Stimulated activated CD8-positive, alpha-beta memory T cell treated with anti-CD3 and anti-CD28 coated beads, Interleukin-4, amount 100 ng/mL, for 24 hours (primary cell): ENCODE measurements at regions not wholly inside any gene's neighbourhood (a gene's known extent, or its start where the extent isn't known, plus 50 kb on each side); places are given as distances from the start of the nearest gene placed in this dataset.
"Not testable (repeated sequence)": the region's sequence is repeated elsewhere in the genome, so short reads cannot be mapped to it uniquely, and the experiment has no call there.

ENCODE experiments used
- DNase-seq: peaks from one replicate; pipeline ENCODE4 v3.0.0-alpha.2; 2020; ENCODE audit warnings: low read depth

DNA sequence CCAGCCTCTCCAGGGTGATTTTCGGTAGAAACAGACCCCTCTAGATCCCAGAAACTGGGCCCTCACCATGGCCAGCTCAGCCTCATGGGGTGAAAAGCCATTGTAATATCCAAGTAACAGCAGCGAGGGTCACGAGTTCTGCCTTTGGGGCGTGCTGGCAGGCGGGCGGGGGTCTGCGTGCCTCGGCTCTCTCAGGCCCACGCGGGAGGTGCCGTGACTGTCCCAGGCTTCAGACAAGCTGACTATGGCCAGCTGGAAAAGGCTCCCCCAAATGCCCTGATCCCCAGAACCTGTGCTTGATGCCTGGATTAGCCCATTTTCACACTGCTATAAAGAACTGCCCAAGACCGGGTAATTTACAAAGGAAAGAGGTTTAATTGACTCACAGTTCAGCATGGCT lies 160.2 kb downstream of the LAT start:
- not testable (repeated sequence) for DNase-seq

DNA sequence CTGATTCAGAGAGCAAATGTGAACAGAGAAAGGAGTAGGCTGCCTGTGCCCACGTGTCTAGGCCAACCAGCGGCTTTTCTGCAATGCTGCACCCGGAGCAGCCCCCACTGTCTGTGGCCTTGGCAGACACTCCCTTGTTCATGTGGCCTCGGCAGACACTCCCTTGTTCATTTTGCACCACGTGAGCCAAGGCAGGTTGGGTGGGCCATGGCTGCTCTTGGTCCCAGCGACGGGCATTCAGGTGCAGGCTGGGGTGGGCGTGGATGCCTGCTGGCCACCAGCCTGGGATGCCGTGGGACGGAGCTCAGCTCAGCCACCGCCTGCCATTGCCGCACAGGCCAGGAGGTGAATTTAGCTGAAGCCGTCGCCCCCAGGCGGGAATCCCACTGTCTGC lies 159.8 kb downstream of the LAT start:
- not testable (repeated sequence) for DNase-seq

DNA sequence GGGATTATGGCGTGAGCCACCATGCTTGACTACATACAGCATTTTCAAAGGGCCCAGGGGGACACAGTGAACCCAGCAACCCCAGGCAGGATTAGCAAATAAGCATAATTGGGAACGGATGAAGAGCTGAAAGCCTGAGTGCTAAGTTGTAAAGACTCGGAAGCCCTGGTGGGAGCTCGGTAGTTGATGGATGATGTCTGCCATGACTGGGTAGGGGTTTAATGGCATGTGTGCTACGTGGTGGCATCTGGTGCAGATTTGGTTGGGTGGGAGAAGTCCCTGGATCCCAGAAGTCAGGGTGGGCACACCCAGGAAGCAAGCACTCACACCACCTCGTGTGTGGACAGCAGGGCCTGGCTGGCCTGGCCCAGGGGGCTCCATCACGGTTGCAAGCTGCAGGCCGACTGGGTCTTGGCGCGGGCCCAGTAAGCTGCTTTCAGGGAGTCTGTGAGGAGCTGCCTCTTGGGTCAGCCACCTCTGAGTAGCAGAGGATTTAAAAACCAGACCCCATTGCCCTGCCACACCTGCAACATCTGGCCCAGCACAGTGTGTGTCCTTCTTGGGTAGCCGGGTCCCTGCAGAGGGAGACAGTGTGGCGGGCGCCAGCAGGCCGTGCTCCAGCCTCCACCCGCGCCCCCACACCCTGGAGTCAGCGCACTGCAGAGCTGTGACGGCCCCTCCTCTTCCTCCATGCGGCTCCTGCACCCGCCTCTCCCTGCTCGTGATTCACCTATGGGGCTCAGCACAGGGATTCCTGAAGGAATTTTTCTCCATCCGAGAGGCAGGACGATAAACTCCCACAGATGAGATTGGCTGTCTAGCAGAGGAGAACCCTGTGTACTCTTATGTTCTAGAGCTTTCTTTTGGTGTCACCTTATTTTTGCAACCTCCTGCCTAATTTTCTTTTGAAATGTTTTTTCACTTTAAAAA lies 159.2 kb downstream of the LAT start:
- DNase-seq, result not testable (repeated sequence)

DNA sequence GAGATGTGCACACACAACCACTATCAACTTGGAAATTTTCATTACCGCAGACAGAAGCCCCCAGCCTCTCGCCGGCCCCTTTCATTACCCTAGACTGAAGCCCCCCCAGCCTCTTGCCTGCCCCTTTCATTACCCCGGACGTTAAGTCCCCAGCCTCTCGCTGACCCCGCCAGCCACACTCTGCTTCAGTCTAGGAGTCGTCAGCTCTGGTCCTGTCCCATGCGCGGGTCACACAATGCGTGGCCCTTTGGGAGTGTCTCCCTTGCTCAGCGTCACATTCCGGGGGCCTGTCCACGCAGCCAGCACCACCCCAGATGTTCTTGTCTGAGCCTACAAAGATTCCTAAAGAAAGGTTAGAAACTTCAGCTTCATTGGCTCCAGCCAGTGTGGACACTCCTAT lies 157.7 kb downstream of the LAT start:
- not testable (repeated sequence) for DNase-seq

DNA sequence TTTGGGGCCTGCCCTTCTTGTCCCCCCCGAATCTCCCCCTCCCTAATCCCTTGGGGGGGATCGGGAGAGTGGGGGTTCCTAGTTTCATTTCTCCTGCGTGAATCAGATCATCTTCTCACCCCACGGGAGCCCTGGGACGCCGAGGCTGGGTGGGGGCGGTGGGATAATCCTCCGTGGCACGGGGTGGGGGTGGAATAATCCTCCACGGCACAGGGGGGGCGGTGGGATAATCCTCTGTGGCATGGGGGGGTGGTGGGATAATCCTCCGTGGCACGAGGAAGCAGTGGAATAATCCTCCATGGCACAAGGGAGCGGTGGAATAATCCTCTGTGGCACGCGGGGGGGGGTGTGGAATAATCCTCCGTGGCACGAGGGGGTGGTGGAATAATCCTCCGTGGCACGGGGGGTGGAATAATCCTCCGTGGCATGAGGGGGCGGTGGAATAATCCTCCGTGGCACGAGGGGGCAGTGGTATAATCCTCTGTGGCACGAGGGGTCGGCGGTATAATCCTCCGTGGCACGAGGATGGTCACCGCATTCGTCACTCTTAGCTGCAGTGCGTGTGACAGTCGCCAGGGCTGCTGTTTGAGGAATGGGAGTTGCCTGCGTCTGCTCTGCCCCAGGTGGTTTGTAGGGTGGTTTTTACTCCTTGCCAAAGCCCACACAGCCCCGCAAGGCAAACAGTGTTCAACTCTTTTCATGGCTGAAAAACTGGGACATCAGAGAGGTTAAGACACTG lies 156.9 kb downstream of the LAT start:
- DNase-seq, result no peak

DNA sequence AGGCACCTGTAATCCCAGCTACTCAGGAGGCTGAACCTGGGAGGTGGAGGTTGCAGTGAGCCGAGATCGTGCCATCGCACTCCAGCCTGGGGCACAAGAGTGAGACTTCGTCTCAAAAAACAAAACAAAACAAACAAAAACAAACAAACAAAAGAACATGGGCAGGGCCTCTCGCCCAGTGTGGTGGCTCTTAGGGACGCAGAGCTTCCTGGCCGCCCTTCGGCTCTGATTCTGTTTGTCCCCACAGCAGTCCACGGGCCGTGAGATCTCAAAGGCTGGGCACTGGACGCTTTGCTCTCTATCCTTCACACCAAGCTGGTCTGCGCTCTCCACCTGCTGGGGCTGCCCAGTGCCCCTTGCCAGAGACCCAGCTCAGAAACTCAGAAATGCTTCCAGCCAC lies 156.3 kb downstream of the LAT start:
- DNase-seq, result not testable (repeated sequence)

DNA sequence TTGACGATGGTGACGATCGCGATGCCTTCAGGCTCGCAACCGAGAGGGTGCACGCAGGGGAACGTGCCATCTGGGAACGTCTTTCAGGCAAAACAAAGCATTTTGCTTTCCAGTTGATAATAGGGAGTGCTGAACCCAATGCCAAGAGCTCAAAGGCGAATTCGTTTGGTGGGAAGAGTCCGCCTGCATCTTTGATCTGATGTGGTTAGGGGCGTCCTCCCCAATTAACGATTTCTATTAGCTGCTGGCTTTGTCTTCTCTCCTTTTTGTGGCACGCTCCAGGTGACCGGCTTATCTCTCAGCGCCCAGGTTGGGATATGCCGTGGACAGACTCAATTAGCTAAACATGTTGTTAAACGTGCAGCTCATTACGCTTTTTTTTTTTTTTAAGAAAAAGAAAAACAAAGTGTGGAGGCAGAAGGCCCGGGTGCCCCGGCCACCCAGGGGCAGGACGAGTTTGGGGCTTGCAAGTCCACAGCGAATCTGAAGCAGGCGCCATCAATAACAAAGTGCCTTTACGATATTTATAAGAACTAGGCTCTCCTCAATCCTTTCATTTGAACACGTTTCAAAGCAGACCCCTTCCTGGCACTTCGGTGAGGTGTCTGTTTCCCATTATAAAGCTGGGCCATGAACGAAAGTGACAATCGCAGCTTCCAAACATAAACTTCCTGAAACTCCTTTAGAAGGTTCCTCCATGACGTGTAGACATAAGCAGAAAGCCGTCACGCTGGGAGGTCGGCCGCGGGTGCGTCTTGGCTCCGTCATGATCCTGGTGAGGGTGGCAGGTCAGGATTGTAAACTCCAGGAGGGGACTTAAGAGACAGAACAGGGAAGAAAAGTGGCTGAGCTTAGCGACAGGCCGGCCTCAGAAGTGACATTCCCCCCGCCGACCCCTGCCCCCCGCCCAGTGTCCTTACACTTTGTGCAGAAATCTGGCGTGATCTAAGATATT lies 155.3 kb downstream of the LAT start:
- DNase-seq, result not testable (repeated sequence)

DNA sequence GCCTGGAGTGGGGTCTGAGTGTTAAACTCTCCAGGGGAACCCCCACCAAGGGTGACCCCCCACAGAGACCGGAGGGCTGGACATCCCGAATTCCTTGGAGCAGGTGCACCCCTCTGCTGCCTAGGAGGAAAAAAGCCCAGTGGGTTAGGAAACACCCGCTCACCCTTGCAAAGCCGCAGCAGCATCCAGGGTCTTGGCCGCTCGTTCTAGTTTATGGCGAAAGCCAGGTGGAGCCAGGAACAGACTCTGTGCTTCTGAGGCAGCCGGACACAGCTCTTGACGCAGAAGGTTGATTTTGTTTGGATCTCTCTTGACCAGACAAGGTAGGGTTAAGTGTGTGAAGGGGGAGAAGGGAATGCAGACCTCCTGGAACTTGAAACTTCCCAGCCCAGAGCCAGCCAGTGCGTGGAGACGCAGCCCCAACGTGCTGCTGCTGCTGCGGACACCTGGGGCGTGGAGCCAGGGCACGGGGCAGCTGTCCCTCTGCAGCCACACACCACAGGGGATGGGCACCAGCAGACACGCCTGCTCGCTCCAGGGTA lies 154.5 kb downstream of the LAT start:
- DNase-seq, result no peak

DNA sequence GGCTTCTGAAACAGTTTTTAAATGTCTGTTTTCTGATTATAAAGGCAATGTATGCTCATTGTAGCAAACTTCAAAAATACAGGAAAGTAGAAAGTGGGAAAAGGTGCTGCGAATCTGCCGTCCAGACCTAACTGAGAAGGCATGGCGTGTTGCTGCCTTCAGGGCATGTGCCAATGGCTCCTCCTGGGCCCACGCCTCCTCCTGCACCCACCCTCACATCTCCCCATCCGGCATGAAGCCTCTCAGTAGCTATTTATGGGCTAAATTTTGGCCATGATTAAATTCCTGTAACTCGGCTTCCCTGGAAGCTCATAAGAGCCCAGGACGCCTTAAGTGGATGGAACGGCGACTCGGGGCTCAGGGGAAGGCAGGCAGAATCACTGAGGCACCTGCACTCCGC lies 153.8 kb downstream of the LAT start:
- not testable (repeated sequence) for DNase-seq

DNA sequence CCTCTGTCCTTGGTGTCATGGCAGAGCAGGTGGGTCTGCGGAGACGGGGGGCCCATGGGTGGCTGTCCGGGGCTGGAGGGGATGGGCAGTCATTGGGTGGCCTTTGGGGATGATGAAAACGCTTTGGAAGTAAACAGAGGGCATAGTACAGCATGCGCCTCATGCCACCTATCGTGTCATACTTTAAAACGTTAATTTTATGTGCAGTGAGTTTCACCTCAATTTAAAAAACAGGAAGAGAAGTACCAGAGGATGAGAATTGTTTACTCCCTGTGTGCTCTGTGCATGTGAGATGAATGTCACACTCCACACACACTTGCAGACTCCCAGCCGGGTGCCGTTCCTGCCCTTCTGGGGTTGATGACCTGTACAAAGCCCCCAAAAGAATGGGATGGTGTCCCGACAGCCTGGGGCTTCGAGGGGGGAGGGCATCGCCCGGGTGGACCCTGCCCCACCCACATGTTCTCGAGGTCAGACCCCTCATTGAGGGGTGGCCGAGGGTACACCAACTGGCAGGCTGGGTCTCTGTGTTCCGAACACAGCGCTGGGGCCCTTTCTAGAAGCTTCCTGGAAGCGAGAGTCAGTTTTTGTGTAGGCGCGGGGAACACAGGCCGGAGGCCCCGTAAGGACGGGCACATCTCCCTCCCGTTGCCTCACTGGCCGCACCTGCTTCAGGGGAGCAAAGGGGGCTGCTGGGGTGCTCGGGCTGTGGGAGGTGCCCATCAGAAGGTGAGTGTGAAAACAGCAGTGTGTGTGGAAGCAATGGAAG lies 153.2 kb downstream of the LAT start:
- DNase-seq, result not testable (repeated sequence)

DNA sequence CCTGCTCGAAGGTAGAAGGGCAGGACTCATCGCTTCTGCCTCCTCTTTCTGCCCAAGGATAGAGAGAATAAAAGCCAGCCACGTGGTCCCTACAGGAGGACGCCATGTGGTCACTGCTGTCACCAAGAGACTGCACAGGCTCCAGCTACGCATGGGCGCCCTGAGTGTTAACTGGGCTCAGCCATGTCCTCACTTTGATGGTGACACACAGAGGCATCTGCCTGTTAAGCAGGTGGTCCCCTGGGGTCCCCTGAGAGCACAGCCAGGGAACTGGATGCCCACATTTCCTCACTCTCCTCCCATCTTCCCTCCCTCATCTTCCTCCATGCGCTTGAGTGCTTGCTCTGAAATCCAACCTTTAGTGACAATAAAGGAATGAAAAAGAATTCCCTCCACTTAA lies 152.6 kb downstream of the LAT start:
- DNase-seq, result not testable (repeated sequence)

DNA sequence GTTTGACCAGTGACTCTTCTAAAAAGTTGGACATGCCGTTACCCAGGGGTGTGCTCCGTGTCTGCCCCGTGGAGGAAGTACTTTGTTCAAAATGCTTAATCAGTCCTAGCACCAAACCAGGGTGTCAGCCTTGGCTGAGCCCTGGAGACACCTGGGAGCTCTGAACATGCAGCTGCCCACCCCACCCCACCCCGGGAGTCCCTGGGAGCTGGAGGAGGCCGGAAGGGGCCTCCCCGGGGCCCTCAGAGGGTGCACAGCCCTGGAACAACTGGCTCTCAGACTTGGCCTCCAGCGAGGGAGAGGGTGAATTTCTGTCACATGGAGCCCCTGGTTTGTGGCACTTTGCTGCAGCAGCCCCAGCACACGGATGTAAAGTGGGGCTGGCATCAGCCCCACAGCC lies 152.1 kb downstream of the LAT start:
- DNase-seq, result not testable (repeated sequence)

DNA sequence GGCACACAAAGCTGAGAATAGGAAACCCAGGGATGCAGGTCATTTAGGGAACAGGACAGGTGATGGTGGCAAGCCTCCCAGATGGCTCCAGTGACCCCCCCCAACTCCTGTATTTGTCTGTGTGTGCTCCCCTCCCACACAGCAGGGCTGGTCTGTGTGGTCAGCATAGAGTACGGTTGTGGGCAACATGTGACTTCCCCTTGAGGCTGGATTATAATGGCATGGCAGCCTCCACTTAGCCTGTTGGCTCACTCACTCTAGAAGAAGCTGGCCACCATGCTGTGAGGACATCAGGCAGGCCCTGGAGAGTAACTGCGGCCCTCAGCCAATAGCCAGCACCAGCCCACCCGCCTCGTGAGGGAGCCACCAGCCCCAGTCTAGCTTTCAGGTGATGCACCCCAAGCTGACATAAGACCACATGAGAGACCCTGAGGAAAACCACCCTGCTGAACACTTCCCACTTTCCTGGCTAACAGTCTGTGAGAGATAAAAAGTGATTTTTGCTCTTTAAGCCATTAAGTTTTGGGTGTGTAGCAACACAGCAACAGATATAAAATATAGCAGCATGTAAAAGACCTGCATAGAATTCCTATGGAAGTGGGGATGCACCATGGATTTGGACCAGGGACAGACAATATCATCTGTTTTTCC lies 151.3 kb downstream of the LAT start:
- DNase-seq, result not testable (repeated sequence)

DNA sequence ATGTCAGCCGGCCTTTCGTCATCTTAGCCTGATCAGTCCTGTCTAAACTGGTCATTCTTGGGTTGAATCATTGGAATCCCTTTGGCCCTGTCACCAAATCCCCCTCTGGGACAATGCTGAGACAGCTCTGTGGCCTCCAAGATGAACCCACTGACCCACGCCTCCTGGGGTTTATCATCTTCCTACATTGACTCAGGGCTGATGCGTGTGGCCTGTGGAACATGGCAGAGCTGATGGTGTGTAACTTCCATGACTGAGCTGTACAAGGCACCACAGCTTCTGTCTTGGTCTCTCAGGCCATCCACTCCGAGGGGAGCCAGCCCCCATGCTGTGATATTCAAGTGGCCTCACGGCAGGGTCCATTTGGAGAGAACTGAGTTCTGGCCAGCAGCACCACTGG lies 150.2 kb downstream of the LAT start:
- DNase-seq, result not testable (repeated sequence)

DNA sequence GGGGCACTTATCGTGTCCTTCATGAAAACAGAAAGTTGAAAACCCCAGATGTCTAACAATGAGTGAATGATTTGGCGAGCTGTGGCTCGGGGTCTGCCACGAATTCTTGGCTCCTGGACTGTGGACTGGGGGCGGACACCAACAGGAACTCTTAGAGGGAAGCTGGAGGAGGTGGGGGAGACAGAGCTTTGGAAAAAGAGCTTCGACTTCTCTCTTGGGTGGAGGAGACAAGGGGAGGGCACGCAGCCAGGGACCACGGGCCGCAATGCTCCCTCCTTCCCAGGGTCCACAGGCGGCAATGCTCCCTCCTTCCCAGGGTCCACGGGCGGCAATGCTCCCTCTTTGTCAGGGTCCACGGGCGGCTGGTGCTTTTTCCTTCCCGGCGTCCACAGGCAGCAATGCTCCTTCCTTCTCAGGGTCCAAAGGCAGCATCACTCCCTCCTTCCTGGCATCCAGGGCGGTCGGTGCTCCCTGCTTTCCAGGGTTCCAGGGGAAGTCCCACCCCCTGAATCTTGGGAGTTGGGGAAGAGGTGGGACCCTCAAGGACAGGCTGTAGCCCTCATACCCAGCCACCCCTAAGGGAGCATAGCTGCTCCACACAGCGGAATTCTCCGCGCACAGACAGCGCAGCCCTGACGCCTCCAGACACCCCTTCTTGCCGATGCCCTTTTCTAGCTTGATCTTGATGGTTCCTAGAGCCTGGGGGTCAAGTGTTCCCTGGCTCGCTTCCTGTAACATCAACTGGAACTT lies 149.0 kb downstream of the LAT start:
- not testable (repeated sequence) for DNase-seq

DNA sequence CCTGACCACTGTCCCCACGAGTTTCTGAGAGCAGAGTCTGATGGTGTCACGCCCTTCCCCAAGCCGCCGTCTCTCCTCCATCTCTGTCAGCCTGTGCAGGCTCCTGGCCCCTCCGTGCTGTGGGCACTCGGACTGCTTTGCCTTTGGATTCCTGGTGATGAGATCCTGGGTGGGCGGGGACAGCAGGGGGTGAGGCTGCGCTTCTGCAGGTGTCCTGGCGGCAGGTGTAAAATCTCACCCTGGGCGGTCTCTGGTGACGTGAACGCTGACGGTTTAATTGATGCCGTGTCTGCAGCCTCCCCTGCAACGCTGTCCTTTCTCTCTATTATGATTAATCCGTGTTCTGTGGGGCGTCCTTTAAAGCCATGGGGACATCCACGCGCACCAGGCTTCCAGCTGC lies 148.0 kb downstream of the LAT start:
- not testable (repeated sequence) for DNase-seq

DNA sequence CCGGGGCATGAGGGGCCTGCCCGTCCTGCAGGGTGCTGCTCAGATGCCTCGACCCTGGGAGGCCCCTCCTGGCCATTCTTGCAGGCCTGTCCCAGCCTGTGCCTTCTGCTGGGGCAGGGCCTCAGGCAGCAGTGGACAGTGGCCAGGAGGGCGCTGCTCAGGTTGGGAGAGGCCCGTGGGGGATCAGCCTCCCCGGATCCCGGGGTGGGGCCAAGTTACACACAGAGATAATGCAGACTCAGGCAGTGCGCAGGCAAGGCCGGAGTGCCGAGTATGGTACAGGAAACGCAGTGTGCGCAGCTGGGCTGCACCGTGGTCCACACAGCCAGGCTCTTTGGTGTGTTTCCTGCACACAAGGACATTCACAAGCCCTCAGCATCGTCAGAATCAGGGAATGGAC lies 147.6 kb downstream of the LAT start:
- DNase-seq, result not testable (repeated sequence)

DNA sequence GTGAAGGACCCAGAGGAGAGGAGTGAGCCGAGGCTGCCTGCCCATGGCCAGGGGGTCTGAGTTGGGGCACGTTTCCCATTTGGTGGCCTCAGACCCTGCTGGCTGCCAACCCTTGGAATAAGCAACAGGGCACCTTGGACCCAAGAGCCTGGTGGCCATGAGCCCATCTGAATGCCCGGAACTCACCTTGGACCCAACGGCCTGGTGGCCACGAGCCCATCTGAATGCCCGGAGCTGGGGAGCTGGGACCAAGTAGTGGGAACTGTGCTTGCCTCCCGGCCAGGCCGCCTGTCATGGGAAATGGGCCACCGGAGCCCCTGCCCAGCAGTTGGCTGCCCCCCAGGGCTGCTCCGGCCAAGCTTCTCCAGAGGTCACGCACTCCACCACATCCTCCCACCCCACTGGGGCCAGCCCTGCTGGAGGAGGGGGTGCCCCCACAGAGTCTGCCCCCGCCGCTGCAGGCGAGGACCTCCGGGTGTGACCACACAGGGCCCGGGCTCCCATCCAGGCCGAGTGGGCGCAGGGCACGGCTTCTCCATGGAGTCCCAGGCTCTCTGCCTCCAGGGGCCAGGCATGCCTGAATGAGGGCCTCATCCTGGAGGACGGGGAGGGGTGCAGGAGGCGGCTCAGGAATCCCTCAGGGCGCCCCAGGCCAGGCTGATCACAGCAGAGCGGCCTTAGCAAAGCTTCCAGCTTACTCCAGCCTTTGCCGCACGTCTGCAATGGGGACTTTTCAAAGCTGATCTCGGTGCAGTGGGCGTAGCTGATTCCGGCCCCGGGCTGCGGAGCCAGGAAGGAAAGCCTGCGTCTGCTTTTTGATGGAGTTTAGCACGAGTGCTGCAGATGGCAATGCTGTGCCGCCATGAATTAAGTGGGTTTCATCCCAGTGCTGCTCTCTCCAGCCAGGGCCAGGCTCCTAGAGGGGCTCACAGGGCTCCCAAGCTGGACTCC lies 146.3 kb downstream of the LAT start:
- DNase-seq, result not testable (repeated sequence)
